GM12891 (cell line): ENCODE measurements at regions not wholly inside any gene's neighbourhood (a gene's known extent, or its start where the extent isn't known, plus 50 kb on each side); places are given as distances from the start of the nearest gene placed in this dataset.

Experiments
- DNase-seq: peaks from one replicate; pipeline ENCODE4 v3.0.0; 2011; ENCODE audit warnings: low spot score; ENCODE audit not compliant: insufficient read length
- FAIRE-seq: peaks from 2 replicates; lab custom pipeline; 2011; peaks lifted over from hg19 to GRCh38; lab: Jason Lieb, UNC
- PAX5 ChIP-seq: IDR thresholded peaks from 2 replicates; pipeline ENCODE4 v1.6.1; 2011; ENCODE audit warnings: low read length, moderate library complexity, mild to moderate bottlenecking; ENCODE audit not compliant: insufficient read depth, severe bottlenecking
- POLR2A ChIP-seq: IDR thresholded peaks from 2 replicates; pipeline ENCODE4 v1.6.1; 2011; ENCODE audit warnings: low read depth, low read length, control low read depth
- POLR2AphosphoS5 ChIP-seq: IDR thresholded peaks from 2 replicates; pipeline ENCODE4 v1.6.1; 2011; ENCODE audit warnings: low read depth, low read length, control low read depth
- POU2F2 ChIP-seq: IDR thresholded peaks from 2 replicates; pipeline ENCODE4 v1.6.1; 2011; ENCODE audit warnings: low read depth, mild to moderate bottlenecking, control low read depth, low read length, moderate library complexity
- SPI1 ChIP-seq: IDR thresholded peaks from 2 replicates; pipeline ENCODE4 v1.6.1; 2011; ENCODE audit warnings: low read depth, low read length, control low read depth
- TAF1 ChIP-seq: IDR thresholded peaks from 2 replicates; pipeline ENCODE4 v1.6.1; 2011; ENCODE audit warnings: low read depth, low read length, control low read depth

DNA sequence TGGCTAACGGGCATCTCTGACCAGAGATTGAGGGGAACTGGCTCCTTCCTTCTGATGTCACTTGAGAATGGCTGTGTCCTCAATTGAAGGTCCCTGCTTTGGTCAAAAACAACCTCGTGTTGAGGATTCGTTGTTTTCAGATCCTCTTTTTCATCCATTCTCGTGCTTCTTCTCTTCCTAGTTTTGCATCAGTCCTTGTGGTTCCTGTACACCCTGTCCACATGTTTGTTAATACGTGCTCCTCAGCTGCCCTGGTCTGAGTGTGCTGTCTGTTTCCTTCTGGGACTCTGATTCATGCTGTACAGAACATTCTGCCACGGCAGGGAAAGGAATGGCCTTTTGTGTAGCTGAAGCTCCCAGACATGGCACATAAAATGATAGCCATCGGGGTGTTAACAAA lies 863.2 kb upstream of the GOT2 start:
- FAIRE-seq, result no peak
- DNase-seq, result no peak
- peak; percentile 54 for TF ChIP-seq SPI1
- no peak for TF ChIP-seq POLR2AphosphoS5

DNA sequence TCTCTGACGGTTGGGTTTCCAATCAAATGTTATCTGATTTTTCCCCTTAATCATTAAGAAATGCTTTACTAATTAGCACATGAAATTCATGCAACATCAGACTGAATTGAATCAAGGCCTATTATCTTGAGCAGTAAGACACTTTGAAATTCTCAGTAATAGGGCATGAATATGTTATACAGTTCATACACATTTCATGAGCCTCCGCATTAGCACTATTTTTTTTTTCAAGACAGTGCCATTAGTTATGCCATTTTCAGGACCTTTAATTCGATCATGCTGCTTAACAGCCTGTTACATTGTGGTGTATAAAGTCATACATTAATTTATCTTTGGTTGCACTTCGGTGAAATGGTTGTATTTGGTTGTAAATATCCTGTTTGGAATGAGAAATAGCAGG lies 862.6 kb upstream of the GOT2 start:
- DNase-seq (no peak), FAIRE-seq (no peak)
- no peak for TF ChIP-seq PAX5
- no peak for TF ChIP-seq POLR2A
- no peak for TF ChIP-seq POLR2AphosphoS5

DNA sequence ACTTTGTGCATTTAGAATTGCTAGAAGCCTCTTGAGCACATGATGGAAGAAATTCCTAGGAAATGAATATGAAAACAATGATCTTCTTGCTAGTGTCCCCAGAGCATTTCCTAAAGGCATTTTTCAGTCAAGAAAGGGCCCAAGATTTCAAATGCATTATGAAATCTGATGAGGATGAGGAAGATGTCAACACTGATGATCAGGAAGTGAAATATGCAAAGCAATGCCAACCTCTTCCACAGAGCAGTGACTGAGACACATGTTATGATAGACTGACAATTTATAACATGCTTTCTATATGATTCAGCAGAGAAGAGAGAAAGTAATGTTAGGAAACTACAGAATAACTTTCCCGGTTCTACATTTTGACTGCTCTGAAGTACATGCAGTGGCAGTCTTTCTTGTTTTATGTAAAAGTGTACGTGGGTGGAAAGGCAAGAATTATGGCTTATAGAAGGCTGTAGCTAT lies 859.1 kb upstream of the GOT2 start:
- no peak for DNase-seq
- TF ChIP-seq PAX5 (no peak), POLR2AphosphoS5 (no peak), SPI1 (no peak), POLR2A (no peak), POU2F2 (no peak)
- FAIRE-seq, result no peak

DNA sequence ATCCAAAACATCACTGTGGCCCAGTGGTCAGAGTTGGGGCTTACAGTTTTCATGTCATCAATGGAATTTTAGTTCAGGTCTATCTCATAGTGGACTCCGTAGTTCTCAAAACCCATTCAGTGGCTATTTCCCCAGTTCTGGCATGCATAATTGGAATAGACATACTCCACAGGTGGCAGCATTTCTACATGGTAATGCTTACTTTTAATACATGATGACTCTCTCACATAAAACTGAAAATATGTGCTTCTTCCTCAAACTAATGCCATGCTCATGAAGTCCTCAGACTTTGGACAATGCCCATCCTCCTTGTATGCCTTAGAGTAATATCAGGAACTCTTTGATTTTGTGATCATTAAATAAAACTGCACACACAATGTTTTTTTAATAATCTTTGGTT lies 857.4 kb upstream of the GOT2 start:
- no peak for TF ChIP-seq POU2F2
- TF ChIP-seq POLR2A, result no peak
- TF ChIP-seq TAF1, result no peak
- TF ChIP-seq PAX5, result no peak
- no peak for TF ChIP-seq POLR2AphosphoS5
- no peak for TF ChIP-seq SPI1
- DNase-seq (no peak), FAIRE-seq (no peak)

DNA sequence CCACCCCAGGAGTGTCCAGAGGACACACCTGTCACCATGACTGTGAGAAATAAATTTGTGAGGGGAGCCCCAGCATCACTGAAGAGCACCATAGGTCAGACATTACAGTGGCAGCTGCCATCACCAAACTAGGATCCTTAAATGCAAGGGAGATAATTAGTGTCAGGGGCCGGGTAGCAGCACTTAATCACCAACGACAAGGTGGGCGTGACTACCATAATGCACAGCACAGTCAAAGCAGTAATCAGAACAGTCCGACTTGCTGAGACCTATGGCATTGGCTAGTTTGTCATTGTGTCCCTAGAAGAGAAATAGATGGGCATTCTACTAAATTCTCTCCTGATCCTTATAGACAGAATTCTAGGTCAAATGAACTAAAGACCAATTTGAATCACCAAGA lies 856.7 kb upstream of the GOT2 start:
- DNase-seq (no peak), FAIRE-seq (no peak)
- TF ChIP-seq SPI1 (no peak), TAF1 (no peak), POLR2AphosphoS5 (no peak), POU2F2 (no peak), POLR2A (no peak), PAX5 (no peak)

- DNase-seq (no peak), FAIRE-seq (no peak)
- TF ChIP-seq SPI1 (no peak), POU2F2 (no peak), POLR2AphosphoS5 (no peak), TAF1 (no peak), POLR2A (no peak), PAX5 (no peak)
Observed at GRCh38 chr16:59586331-59586730, 852.2 kb upstream of the GOT2 start.

DNA sequence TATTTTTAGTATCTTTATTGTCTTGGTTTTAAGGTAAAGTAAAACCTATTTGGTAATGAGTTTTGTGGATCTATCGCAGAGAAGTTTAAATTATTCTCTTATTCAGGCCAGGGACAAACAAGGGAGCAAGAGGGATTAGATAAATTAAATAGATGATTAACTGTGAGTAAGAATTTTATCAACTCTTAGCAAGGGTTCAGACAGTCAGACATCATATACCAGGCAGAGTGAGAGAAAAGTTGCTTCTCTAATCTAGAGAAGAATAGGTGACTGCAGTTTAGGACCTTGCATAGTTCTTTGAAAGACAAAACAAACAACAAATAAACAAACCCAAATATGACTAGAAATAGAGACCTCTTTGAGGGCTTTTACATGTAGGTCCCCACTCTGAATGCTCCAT lies 840.2 kb upstream of the GOT2 start:
- no peak for FAIRE-seq
- DNase-seq, result no peak
- TF ChIP-seq PAX5, result no peak
- TF ChIP-seq SPI1, result no peak
- TF ChIP-seq TAF1, result no peak
- TF ChIP-seq POLR2AphosphoS5, result no peak
- TF ChIP-seq POLR2A, result no peak
- no peak for TF ChIP-seq POU2F2

- no peak for FAIRE-seq
- TF ChIP-seq TAF1 (no peak), POLR2AphosphoS5 (no peak), SPI1 (no peak), POLR2A (no peak), PAX5 (no peak), POU2F2 (no peak)
- no peak for DNase-seq
Observed at GRCh38 chr16:59573528-59574271, 839.6 kb upstream of the GOT2 start.

GRCh38 chr16:59567496-59567895 lies 833.4 kb upstream of the GOT2 start:
- TF ChIP-seq POU2F2 (no peak), POLR2A (no peak), TAF1 (no peak), PAX5 (no peak), POLR2AphosphoS5 (no peak), SPI1 (no peak)
- DNase-seq (no peak), FAIRE-seq (no peak)

GRCh38 chr16:59566446-59566845 lies 832.3 kb upstream of the GOT2 start:
- TF ChIP-seq POU2F2, result no peak
- no peak for TF ChIP-seq PAX5
- TF ChIP-seq SPI1, result no peak
- no peak for TF ChIP-seq POLR2AphosphoS5
- FAIRE-seq, result no peak
- no peak for DNase-seq

GRCh38 chr16:59558679-59559078 lies 824.6 kb upstream of the GOT2 start:
- DNase-seq, result no peak
- TF ChIP-seq POLR2A (no peak), TAF1 (no peak), SPI1 (no peak), POLR2AphosphoS5 (no peak), POU2F2 (no peak), PAX5 (no peak)
- no peak for FAIRE-seq

- no peak for FAIRE-seq
- TF ChIP-seq SPI1 (no peak), TAF1 (no peak), POLR2A (no peak), POU2F2 (no peak), PAX5 (no peak), POLR2AphosphoS5 (no peak)
- DNase-seq, result no peak
Observed at GRCh38 chr16:59552164-59552563, 818.0 kb upstream of the GOT2 start.
